ENCODE measurements at regions not wholly inside any gene's neighbourhood (a gene's known extent, or its start where the extent isn't known, plus 50 kb on each side); places are given as distances from the start of the nearest gene placed in this dataset.

DNA sequence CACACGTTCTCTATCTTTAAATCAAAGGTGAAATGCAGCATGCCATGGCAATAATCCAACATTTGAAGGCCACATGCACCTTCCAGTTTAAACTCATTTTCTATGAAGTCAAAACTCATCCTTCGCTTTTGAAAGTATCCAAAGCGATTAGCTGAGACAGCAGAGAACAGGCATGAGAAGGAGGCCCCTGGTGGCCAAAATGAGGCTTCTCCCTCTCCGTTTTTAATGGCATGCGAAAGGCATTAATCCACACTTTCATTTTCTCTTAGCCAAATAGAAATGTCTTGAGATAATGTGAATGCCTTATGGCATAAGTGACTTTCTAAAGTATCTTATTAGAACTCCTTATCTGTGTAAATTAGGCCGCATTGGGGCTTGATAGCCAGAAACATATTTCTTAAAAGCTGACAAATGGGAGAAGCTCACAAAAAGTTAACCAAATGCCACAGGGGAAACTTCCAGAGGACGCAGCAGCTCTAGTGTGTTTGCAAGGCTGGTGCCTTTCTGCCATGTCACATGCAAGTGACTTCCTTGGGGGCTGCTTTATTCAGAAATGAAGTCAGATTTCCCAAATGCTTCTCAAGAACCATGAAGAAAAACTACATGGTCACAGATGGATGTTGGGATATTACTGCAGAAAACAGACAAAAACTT is 1189.6 kb downstream of the SORCS1 start:
- no CpG with 5 or more reads among the region's 7 CpGs for WGBS (ENCODE audit: insufficient coverage, insufficient read length)
- DNase-seq (ENCODE audit: low read depth, low spot score), result no peak

DNA sequence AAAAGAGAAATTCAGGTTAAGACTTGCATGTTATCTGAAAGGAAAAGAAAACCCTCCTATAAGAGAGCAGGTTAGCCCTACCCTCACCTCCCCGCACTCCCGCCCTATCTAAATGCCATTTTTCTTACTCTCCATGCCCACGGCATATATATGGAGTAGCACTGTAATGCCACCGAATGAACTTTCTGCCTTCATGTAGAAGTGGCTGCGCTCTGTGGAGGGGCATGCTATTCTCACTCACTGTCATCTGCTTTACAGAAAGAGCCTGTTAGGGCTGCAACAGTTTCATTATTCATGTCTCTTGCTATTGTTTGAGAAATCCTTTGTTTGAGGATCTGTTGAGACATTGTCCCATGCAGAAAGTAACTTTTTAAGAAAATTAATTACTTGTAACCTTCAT is 1190.6 kb downstream of the SORCS1 start:
- no peak overlapping the region for H3K27ac ChIP-seq (ENCODE audit: low read length)
- no CpG with 5 or more reads among the region's 5 CpGs for WGBS (ENCODE audit: insufficient coverage, insufficient read length)
- no peak for DNase-seq (ENCODE audit: low read depth, low spot score)
- no peaks in the 10 kb centered on the region for H3K9me3 ChIP-seq (ENCODE audit: control insufficient read depth, insufficient read depth, low read length)
- H3K4me3 ChIP-seq (ENCODE audit: low read length), result no peak overlapping the region
- peaks cover 1% of the 10 kb centered on the region; the same call in 1 of the 2 replicates for H3K4me1 ChIP-seq (ENCODE audit: control insufficient read depth, insufficient read depth, low read length)
- H3K27me3 ChIP-seq (ENCODE audit: control insufficient read depth, insufficient read depth, low read length), result no peaks in the 10 kb centered on the region
- H3K36me3 ChIP-seq (ENCODE audit: control insufficient read depth, insufficient read depth, low read length), result no peaks in the 10 kb centered on the region

More for the DNA sequence above, 1189.6 kb downstream of the SORCS1 start:
- H3K27ac ChIP-seq (ENCODE audit: low read length), result no peak overlapping the region
- H3K4me3 ChIP-seq (ENCODE audit: low read length), result no peak overlapping the region
- no peaks in the 10 kb centered on the region for H3K9me3 ChIP-seq (ENCODE audit: control insufficient read depth, insufficient read depth, low read length)
- no peaks in the 10 kb centered on the region for H3K36me3 ChIP-seq (ENCODE audit: control insufficient read depth, insufficient read depth, low read length)
- peaks cover 1% of the 10 kb centered on the region; the same call in 1 of the 2 replicates for H3K4me1 ChIP-seq (ENCODE audit: control insufficient read depth, insufficient read depth, low read length)
- H3K27me3 ChIP-seq (ENCODE audit: control insufficient read depth, insufficient read depth, low read length), result no peaks in the 10 kb centered on the region

DNA sequence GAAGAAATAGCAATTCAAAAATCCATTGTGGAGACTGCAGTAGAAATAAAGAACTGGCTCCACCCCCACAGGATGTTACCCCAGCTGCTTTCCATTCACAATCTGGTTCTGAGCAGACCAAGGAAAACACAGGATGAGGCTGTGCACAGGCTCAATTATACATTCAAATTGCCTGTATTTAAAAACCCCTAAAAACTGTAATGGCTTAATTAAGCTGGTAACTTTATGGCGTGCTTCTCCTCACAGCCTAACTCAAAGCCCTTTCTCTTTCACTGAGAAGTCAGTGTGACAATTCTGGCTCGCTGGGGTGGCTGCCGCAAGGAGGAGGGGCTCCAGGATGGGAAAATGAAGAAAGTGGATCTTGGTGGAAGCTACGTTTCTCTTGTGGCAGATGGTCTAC is 1191.1 kb downstream of the SORCS1 start:
- Histone ChIP-seq H3K27me3 (ENCODE audit: control insufficient read depth, insufficient read depth, low read length) (no peaks in the 10 kb centered on the region), H3K4me1 (ENCODE audit: control insufficient read depth, insufficient read depth, low read length) (peaks cover 1% of the 10 kb centered on the region; the same call in 1 of the 2 replicates), H3K36me3 (ENCODE audit: control insufficient read depth, insufficient read depth, low read length) (no peaks in the 10 kb centered on the region), H3K4me3 (ENCODE audit: low read length) (no peak overlapping the region), H3K27ac (ENCODE audit: low read length) (no peak overlapping the region), H3K9me3 (ENCODE audit: control insufficient read depth, insufficient read depth, low read length) (no peaks in the 10 kb centered on the region)
- no CpG with 5 or more reads among the region's 4 CpGs for WGBS (ENCODE audit: insufficient coverage, insufficient read length)
- no peak for DNase-seq (ENCODE audit: low read depth, low spot score)

DNA sequence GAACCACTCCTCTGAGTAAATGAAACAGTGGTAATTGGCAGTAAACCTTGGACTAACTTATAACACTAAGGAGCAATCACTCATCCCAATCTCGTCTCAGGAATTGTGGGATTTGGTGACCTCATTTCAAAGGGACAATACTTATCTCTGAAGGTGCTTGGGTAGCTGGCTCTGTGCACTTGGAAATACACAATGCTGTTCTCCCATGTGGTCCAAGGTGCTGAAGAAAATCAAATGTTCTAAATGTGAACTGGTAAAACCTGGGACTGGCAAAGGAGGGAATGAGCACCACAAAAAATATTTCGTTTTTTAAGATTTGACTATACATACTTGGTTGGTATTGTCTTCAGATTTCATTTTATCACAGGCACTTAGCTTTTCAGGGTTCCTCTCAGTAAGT is 1193.0 kb downstream of the SORCS1 start:
- no peak overlapping the region for H3K4me3 ChIP-seq (ENCODE audit: low read length)
- H3K27ac ChIP-seq (ENCODE audit: low read length), result no peak overlapping the region
- no peaks in the 10 kb centered on the region for H3K27me3 ChIP-seq (ENCODE audit: control insufficient read depth, insufficient read depth, low read length)
- no peak for DNase-seq (ENCODE audit: low read depth, low spot score)
- WGBS (ENCODE audit: insufficient coverage, insufficient read length), result no CpG with 5 or more reads among the region's 2 CpGs
- no peaks in the 10 kb centered on the region for H3K36me3 ChIP-seq (ENCODE audit: control insufficient read depth, insufficient read depth, low read length)
- H3K9me3 ChIP-seq (ENCODE audit: control insufficient read depth, insufficient read depth, low read length), result no peaks in the 10 kb centered on the region
- H3K4me1 ChIP-seq (ENCODE audit: control insufficient read depth, insufficient read depth, low read length), result peaks cover 1% of the 10 kb centered on the region; the same call in 1 of the 2 replicates

DNA sequence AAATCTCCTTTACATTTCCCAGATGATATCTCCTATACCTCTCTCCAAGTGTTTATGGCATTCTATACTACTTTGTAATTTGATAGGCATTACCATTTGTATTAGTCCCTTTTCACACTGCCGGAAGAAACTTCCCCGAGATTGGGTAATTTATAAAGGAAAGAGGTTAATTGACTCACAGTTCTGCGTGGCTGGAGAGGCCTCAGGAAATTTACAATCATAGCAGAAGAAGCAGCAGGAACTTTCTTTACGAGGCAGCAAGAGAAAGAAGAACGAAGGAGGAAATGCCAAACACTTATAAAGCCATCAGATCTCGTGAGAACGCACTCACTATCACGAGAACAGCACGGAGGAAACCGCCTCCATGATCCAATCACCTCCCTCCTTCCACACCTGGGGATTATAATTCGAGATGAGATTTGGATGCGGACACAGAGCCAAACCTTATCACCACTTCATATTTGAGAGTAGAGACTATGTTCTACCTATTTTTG is 1194.6 kb downstream of the SORCS1 start:
- Histone ChIP-seq H3K4me1 (ENCODE audit: control insufficient read depth, insufficient read depth, low read length) (peaks cover 1% of the 10 kb centered on the region; the same call in 1 of the 2 replicates), H3K4me3 (ENCODE audit: low read length) (no peak overlapping the region), H3K27ac (ENCODE audit: low read length) (no peak overlapping the region), H3K36me3 (ENCODE audit: control insufficient read depth, insufficient read depth, low read length) (no peaks in the 10 kb centered on the region), H3K27me3 (ENCODE audit: control insufficient read depth, insufficient read depth, low read length) (no peaks in the 10 kb centered on the region), H3K9me3 (ENCODE audit: control insufficient read depth, insufficient read depth, low read length) (no peaks in the 10 kb centered on the region)
- no CpG with 5 or more reads among the region's 12 CpGs for WGBS (ENCODE audit: insufficient coverage, insufficient read length)
- no peak for DNase-seq (ENCODE audit: low read depth, low spot score)

DNA sequence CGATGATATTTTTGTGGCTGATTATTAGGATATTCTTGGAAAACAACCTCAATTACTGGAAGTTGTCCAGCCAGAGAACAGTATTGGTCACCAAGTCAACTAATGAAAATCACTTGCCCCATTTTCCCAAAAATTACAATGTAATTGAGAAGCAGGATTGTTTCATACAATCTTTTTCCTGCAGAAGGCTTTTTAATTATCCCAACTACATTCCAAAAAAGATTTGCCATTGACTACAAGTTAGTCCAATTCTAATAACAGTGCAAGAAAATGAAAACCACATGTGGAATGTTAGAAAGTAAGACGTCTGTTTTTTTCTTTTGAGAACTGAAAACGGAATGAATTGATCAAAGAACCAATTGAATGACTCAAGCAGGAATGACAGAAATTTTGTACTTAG is 1195.8 kb downstream of the SORCS1 start:
- Histone ChIP-seq H3K27ac (ENCODE audit: low read length) (no peak overlapping the region), H3K36me3 (ENCODE audit: control insufficient read depth, insufficient read depth, low read length) (no peaks in the 10 kb centered on the region), H3K4me3 (ENCODE audit: low read length) (no peak overlapping the region), H3K27me3 (ENCODE audit: control insufficient read depth, insufficient read depth, low read length) (no peaks in the 10 kb centered on the region), H3K9me3 (ENCODE audit: control insufficient read depth, insufficient read depth, low read length) (no peaks in the 10 kb centered on the region), H3K4me1 (ENCODE audit: control insufficient read depth, insufficient read depth, low read length) (no peaks in the 10 kb centered on the region; the same call in 1 of the 2 replicates)
- WGBS (ENCODE audit: insufficient coverage, insufficient read length), result no CpG with 5 or more reads among the region's 3 CpGs
- no peak for DNase-seq (ENCODE audit: low read depth, low spot score)

DNA sequence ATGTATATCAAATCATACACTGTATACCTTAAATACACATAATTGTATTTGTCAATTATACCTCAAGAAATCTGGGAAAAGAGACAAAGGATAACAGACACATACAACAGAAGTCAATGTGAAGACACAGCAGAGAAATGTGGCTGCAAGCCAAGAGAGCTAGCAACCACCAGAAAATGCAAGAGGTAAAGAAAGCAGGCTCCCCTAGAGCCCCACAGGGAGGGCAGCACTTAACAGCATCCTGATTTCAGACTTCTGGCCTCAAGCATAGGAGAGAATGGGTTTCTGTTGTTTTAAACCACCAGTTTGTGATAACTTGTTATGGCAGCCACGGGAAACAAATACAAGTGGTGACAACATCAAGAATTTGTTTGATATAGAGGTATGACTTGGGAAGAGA is 1197.2 kb downstream of the SORCS1 start:
- no peaks in the 10 kb centered on the region for H3K9me3 ChIP-seq (ENCODE audit: control insufficient read depth, insufficient read depth, low read length)
- WGBS (ENCODE audit: insufficient coverage, insufficient read length), result no CpG with 5 or more reads among the region's 1 CpG
- no peak overlapping the region for H3K27ac ChIP-seq (ENCODE audit: low read length)
- no peak for DNase-seq (ENCODE audit: low read depth, low spot score)
- H3K27me3 ChIP-seq (ENCODE audit: control insufficient read depth, insufficient read depth, low read length), result no peaks in the 10 kb centered on the region
- H3K4me3 ChIP-seq (ENCODE audit: low read length), result no peak overlapping the region
- no peaks in the 10 kb centered on the region for H3K36me3 ChIP-seq (ENCODE audit: control insufficient read depth, insufficient read depth, low read length)
- no peaks in the 10 kb centered on the region for H3K4me1 ChIP-seq (ENCODE audit: control insufficient read depth, insufficient read depth, low read length)

DNA sequence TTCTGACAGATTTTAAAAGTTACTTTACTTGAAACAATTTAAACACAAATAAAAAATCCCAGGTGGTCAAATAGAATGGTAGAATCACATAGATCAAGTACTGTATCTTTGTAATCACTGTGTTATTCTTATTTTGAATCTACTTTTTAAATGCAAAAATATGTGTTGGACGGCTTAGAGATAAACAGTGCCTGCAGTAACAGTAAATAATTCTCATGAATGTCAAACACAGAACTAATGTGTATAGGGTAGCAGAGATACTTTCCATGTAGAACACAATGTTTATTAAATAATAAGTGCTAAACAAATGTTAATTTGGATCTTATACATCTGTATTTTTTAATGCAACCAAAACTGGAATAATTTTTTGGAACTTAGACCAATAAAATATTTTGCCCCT is 1199.4 kb downstream of the SORCS1 start:
- DNase-seq (ENCODE audit: low read depth, low spot score), result no peak
- H3K4me1 ChIP-seq (ENCODE audit: control insufficient read depth, insufficient read depth, low read length), result no peaks in the 10 kb centered on the region
- WGBS (ENCODE audit: insufficient coverage, insufficient read length), result no CpG with 5 or more reads among the region's 1 CpG
- H3K4me3 ChIP-seq (ENCODE audit: low read length), result no peak overlapping the region
- no peaks in the 10 kb centered on the region for H3K9me3 ChIP-seq (ENCODE audit: control insufficient read depth, insufficient read depth, low read length)
- H3K27ac ChIP-seq (ENCODE audit: low read length), result no peak overlapping the region
- H3K36me3 ChIP-seq (ENCODE audit: control insufficient read depth, insufficient read depth, low read length), result no peaks in the 10 kb centered on the region
- no peaks in the 10 kb centered on the region for H3K27me3 ChIP-seq (ENCODE audit: control insufficient read depth, insufficient read depth, low read length)

DNA sequence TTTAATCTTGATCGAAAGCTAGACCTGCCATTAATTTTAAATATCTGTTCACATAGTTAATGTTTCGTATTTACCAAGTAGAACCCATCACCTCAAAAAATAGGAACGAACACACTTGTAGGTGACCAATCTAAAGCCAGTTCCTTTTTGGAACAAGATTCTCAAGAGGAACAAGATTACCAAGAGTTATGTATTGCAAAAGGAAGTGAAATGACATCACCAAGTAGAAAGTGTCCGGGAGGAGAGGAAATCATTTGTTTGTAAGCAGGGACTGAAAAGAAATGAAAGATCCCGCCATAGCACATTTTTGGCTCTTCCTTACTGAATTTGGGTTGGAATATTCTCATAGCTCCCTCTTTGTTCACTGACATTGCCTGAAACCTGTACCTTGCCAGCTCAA is 1200.5 kb downstream of the SORCS1 start:
- no CpG with 5 or more reads among the region's 5 CpGs for WGBS (ENCODE audit: insufficient coverage, insufficient read length)
- Histone ChIP-seq H3K27me3 (ENCODE audit: control insufficient read depth, insufficient read depth, low read length) (no peaks in the 10 kb centered on the region), H3K9me3 (ENCODE audit: control insufficient read depth, insufficient read depth, low read length) (no peaks in the 10 kb centered on the region), H3K4me1 (ENCODE audit: control insufficient read depth, insufficient read depth, low read length) (no peaks in the 10 kb centered on the region), H3K4me3 (ENCODE audit: low read length) (no peak overlapping the region), H3K36me3 (ENCODE audit: control insufficient read depth, insufficient read depth, low read length) (no peaks in the 10 kb centered on the region), H3K27ac (ENCODE audit: low read length) (no peak overlapping the region)
- DNase-seq (ENCODE audit: low read depth, low spot score), result no peak

DNA sequence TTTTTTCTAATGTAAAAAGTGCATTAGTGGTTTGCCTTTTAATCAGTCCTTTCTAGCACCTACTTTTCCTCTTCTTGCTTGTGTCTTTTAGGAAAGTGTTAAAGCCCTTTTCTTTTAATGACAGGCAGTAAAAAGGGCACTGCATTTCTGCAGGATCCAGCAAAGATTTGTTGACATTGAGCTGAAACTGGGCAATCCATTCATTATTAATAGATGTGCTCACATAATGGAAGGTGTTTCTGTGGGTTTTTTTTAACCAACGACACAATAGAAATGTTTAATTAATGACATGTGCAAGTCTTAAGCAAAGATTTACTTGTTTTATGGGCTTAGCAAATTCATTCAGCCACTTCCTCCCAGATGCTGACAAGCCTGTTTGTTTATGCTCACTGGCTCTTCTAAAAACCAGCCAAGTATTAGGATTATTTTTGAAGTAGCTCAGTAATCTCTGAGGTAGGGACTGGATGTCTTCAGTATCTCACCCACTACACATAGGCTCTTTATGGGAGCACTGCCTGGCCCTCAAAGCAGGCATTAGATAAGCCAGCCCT is 1201.1 kb downstream of the SORCS1 start:
- H3K9me3 ChIP-seq (ENCODE audit: control insufficient read depth, insufficient read depth, low read length), result no peaks in the 10 kb centered on the region
- no peaks in the 10 kb centered on the region for H3K36me3 ChIP-seq (ENCODE audit: control insufficient read depth, insufficient read depth, low read length)
- H3K27me3 ChIP-seq (ENCODE audit: control insufficient read depth, insufficient read depth, low read length), result no peaks in the 10 kb centered on the region
- DNase-seq (ENCODE audit: low read depth, low spot score), result no peak
- no peaks in the 10 kb centered on the region for H3K4me1 ChIP-seq (ENCODE audit: control insufficient read depth, insufficient read depth, low read length)
- WGBS (ENCODE audit: insufficient coverage, insufficient read length), result no CpG with 5 or more reads among the region's 1 CpG
- H3K27ac ChIP-seq (ENCODE audit: low read length), result no peak overlapping the region
- H3K4me3 ChIP-seq (ENCODE audit: low read length), result no peak overlapping the region

DNA sequence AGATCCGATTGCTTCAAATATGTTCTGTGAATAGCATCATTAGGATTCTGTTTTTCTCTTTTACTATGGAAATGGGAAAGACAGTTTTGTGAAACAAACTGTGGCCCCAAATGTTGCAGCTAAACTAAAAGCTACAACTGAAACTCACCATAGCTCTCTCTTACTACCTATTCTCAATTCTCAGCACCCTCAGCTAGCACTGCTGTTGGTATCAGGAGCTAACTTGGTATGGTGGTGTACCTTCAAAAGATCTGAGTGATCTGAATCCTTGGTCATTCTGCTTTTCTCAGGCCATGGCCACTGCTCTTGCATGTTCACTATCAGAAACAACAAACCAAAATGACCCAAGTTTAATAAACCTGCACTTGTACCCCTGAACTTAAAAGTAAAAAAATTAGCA is 1208.0 kb downstream of the SORCS1 start:
- Histone ChIP-seq H3K4me1 (ENCODE audit: control insufficient read depth, insufficient read depth, low read length) (no peaks in the 10 kb centered on the region), H3K27ac (ENCODE audit: low read length) (no peak overlapping the region), H3K36me3 (ENCODE audit: control insufficient read depth, insufficient read depth, low read length) (no peaks in the 10 kb centered on the region), H3K9me3 (ENCODE audit: control insufficient read depth, insufficient read depth, low read length) (no peaks in the 10 kb centered on the region), H3K27me3 (ENCODE audit: control insufficient read depth, insufficient read depth, low read length) (no peaks in the 10 kb centered on the region), H3K4me3 (ENCODE audit: low read length) (no peak overlapping the region)
- no CpG with 5 or more reads among the region's 1 CpG for WGBS (ENCODE audit: insufficient coverage, insufficient read length)
- no peak for DNase-seq (ENCODE audit: low read depth, low spot score)
